Left colon (tissue), 2 donors: ENCODE measurements at regions not wholly inside any gene's neighbourhood (a gene's known extent, or its start where the extent isn't known, plus 50 kb on each side); places are given as distances from the start of the nearest gene placed in this dataset.

Source experiments
- ATAC-seq: fragments of 200-7000 bp; cut with Tn5 transposase; one replicate; pipeline ENCODE4 v1.9.1; 2020; ENCODE audit warnings: mild to moderate bottlenecking, moderate library complexity
- DNase-seq, 2 donors: peaks; one replicate each; pipeline ENCODE4 v3.0.0-alpha.2; 2020
- intact Hi-C, 2 donors: fragments of 100-400 bp; cut with DNase I in 1 of 2; cut with micrococcal nuclease in 1 of 2; formaldehyde crosslinking; loops; one replicate each; pipeline versions ENCODE4 v1.11.2 to v1.14.0; 2022; cut with DNase I, micrococcal nuclease
- donor health status: DM: no; HTN: no; CAD: no.
- donor health status: DM: yes; HTN: yes; CAD: no.

DNA sequence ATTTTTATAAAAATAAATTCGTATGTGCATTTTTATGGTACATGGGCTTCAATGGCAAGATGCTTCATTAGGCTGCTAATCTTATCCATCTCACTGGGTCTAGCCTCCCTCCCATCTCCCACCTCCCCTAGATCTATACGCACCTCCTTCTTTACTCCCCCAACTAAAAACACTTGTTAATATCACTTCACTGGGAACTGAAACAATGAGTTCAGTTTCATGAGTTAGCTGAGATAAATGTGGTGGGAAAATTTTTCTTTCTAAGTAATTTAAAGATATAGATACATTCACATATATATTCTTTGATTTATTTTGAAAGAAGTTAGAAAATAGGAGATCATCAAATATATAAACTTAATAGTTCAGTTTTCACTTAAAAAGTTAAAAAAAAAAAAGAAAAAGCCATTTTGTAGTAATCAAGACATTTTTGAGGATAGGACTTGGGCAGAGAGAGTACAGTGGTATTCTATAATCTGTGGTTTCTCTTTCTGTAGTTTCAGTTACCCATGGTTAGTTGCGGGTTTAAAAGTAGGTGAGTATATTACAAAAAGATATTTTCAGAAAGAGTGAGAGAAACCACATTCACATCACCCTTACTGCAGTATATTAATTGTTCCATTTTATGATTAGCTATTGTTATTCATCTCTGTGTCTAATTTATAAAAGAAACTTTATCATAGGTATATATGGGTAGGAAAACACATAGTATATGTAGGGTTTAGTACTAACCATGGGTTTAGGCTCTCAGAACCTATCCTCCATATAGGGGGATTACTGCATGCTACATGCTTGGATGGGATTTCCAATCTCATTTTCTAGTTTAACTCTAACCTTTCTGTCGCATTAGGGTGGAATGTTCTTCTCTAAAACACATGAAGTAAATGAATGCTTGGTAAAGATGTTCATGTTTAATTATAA, 316.0 kb upstream of the CBLB start:
- DNase-seq, result no peak
- intact Hi-C loops, result no loop called here
- no peak for ATAC-seq

DNA sequence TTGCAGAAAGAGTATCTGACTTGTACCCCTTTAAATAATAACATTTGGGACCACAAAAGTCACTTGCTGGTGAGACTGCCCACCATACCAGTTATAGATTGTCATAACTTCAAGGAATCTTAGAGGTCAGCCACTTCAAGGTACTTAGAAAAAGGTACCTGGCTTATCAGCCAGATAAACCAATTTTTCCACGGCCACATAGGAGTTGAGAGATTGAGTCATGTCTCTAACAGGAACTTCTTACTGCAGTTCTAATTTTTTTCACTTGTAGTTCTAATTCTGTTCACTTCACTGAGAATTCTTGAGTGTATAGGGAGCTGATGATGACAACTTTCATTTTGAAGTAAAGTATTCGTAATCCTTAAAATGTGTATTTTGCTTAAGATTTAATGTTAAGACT, 317.1 kb upstream of the CBLB start:
- intact Hi-C loops, result no loop called here
- no peak for ATAC-seq
- no peak for DNase-seq

DNA sequence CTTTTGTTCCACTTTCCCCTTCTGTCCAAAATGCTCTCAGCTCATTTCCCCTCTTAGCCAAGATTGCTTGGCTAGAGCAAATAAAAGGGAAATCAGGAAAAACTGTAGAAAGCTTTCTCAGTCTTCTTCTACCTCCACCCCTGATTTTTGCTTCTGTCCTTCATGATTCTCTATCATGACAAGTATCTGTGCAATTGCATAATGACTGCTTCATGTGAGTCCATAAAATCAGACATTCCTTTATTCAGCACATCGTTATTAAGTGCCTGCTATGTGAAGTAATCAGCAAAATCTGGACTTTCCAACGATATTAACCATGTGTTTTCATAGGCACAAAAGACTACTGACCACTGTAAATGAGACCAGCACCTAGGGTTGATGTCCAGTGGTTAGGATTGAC, 321.5 kb upstream of the CBLB start:
- ATAC-seq (no peak), DNase-seq (no peak)
- intact Hi-C loops, result no loop called here

DNA sequence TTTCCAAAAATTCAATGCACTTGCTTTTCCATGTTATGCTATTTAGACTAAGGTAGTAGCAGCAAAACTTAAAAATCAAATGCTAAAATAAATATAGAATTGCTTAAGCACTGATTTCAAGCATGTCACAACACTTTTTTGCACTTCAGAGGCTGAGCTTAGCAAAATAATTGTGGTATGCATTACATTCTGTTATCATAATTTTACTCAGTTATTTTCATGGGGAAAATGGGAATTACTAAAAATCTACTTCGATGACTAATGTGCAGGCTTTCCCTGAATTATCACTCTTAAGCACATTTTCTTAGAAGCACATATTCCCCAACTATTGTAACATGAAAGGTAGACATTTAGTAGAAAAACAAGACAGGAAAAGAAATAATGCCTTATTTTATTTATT, 322.4 kb upstream of the CBLB start:
- intact Hi-C loops, result no loop called here
- no peak for ATAC-seq
- DNase-seq, result no peak

DNA sequence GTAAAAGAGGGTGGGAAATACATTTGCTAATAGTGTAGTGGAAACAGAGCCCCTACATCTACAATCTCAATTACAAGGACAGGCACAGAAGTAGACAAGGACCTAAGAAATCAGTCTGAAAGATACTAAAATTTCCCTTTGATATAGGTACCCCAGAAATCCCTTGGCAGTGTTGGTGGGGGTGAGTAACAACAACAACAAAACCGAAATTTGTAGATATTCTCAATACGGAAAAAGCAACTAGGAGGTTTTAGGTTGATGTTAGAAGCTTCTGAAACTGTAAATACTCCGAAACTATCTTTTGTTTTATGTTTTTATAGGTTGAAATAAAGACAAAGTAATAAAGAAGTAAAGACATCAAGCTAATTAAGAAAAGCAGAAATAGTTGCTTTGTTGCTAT, 323.1 kb upstream of the CBLB start:
- intact Hi-C loops, result no loop called here
- no peak for DNase-seq
- ATAC-seq, result no peak

DNA sequence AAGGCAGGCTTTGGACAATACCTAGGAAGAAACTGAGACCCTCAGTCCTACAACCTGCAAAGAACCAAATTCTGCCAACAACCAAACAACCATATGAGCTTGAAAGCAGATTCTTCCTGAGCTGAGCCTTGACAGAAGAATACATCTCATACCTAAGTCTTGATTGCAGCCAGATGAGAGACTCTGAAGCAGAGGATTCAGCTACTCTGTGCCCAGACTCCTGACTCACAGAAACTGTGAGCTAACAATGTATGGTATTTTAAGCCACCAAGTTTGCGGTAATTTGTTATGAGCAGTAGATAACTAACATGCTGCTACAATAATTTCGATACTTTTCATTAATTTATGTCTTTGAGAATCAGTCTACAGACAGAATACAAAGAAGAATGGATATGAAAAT, 325.1 kb upstream of the CBLB start:
- no peak for DNase-seq
- intact Hi-C loops, result no loop called here
- no peak for ATAC-seq

DNA sequence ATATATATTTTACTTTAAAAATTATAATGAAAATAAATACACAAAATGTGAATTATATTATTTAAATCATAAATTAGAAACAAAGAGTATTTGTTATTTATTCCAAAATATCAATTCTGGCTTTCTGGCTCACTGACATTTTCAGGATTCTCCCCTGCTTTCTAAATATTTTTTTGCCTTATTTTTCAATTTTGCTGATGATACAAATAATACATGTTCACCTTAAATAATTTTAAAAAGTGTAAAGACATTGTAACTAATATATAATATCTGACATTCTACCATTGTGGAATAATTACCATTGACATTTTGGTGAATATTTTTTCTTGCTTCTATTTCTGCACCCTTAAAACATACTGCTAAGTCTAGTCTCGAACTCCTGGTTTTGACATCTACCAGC, 325.9 kb upstream of the CBLB start:
- ATAC-seq (no peak), DNase-seq (no peak)
- intact Hi-C loops, result no loop called here

DNA sequence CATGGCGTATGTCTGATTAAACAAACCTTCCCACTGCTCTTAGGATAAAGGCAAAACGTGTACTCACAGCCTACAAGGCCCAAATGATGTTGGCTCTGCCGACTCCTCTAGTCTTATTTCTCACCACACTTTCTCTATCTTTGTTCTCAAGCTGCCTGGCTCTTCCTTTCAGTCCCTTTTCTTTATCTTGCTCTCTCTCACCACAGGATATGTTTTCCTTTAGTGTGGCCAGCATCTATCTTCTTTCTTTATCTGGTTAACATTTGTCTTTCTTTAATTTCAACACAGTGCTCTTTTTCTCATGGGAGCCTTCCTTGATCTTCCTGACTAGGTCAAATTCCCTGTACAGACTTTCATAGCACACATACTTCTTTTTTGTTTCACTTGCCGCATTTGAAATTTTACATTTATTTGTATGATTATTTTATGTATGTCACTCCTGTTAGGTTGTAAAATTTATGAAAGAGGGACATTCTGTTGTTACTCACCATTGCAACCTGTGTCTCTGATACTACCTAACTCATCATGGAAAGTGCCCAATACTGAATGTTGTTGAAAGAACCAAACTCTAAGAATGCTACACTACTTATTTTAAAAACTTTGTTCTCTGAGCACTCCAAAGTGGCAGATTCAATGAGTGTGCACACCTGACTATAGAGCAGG, 328.9 kb upstream of the CBLB start:
- ATAC-seq, result no peak
- DNase-seq, result no peak
- intact Hi-C loops, result no loop called here

DNA sequence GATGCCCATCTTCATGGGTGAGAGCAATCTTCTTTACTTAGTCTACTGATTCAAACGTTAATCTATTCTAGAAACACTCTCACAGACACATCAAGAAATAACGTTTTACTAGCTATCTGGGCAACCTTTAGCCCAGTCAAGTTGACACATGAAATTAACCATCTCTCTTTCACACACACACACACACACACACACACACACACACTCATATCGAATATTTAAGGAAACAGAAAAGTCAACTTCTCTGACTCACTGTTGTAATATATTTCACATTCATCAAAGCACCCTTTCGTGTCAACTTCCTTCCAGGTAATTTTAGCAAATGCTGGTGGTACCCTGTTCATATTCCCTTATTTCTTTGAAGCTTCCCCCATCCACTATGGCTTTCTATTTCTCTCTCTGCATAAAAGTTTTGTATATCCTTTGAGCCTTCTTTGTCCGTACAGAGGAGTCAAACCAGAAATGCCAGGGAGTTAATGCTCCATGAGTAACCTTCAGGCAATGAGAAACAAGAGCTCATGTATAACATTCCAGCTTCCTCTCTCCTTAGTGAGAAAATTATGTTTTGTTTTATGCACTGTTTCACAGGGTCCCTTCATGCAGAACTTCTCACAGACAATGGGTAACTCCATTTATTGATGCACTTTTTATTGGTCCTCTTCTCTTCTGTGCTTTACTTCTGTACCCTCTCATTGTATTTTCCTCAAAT, 335.5 kb upstream of the CBLB start:
- no peak for ATAC-seq
- intact Hi-C loops, result no loop called here
- no peak for DNase-seq

DNA sequence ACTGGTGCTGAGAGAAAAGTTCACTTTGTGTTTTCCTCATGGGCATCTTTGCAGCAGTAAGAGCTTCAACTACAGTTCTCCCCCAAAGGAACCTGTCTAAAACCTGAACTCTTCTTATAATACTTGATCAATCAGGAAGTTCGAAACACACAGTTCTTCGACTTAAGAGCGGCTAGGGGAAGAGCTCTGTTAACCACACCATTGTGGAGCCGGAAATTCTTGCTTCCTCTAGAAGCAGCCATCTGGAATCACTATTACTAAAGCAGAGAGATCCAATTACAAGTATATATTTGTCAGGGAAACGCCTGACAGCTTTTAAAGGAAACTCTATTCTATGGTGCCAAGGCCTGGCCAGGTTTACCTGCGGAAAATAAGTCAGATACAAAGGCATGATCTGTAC, 337.3 kb upstream of the CBLB start:
- intact Hi-C loops, result no loop called here
- ATAC-seq (no peak), DNase-seq (no peak)

DNA sequence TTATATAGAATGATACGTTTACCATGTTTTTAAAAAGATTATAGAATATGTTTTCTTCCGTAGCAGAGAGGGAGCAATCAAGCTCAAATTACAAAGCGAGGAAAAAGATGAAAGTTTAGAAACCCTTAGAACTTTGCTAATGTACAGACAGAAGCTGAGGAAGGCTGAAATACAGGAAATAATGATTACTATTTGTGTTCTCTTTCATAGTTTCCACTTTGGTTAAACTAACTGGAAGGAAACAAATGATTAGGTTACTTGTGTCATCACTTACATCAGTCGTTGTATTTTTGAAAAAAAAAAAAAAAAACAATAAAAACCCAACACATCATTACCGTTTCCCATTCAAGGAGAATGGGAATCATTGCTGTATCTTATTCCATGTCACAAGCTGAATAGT, 337.8 kb upstream of the CBLB start:
- DNase-seq (no peak), ATAC-seq (no peak)
- intact Hi-C loops, result no loop called here

DNA sequence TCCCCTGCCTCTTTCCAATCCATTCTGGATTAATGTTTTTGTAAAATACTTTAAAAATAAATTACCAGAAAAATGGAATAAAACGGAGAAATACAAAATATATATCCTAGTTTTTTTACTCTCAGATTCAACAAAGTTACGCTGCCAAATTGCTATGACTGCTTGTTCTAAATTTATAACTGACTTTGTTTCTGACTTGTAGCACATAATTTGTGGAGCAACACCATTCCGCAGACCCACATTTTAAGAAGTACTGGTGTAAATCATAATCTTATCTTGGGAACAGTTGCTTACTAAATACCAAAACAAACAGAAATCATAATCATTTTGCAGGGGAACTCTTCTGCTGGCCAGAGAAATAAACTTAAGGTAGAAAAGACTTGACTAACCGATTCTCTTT, 339.4 kb upstream of the CBLB start:
- DNase-seq (no peak), ATAC-seq (no peak)
- intact Hi-C loops, result no loop called here

DNA sequence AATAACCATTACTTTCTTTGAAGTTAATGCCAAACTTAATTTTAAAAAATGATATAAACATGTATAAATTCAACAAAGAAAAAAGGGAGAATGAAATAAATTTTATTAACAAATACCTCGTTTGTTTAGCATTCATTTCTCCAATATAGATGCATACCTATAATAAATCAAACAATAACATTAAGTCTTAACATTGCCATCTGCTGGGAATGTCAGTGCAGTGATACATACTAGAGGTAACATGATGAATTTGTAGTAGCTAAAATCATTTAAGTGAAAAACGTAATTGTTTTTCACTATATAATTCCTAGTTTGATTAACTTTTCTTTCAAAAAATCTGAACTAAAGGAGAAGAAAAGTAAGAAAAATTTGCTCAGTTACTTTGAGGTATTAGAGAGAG, 340.2 kb upstream of the CBLB start:
- intact Hi-C loops, result no loop called here
- DNase-seq (no peak), ATAC-seq (peak; percentile 34)

DNA sequence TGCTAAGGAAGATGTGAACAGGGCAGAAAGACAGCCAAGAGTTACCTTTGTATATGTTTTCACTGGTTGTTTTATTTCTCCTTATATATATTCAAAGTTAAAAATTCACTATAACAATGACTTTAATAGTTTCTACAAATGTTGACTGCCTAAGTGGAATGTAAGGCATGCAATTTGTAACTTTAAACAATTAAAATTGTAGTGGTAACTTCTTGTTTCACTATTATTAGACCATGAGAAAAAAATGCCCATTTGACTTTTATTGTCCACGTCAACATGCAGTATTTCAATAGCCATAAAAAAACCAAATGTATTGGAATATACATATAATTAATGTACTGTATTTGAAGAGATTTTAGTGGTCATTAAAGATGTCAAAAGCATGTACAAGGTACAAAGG, 340.7 kb upstream of the CBLB start:
- intact Hi-C loops, result no loop called here
- ATAC-seq, result no peak

DNA sequence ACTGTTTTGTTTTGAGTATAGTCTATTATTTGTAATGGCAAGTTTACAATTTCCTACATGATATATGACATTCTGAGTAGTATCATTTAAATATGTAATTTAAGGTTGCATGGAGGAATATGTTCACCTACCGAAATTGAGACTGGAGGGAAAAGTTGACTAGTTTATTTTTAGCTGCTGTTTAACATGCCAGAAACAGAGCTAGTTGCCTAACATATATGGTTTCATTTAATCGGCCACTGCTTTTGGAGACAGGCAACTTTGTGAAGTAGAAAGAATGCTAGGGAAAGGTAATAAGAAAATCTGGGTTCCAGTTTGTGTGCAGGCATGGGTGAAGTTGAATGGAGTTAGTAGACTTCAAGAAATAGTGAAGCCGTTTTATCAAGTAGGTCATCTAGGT, 342.1 kb upstream of the CBLB start:
- no peak for DNase-seq
- intact Hi-C loops, result no loop called here
- no peak for ATAC-seq

More for the DNA sequence above, 340.7 kb upstream of the CBLB start:
- no peak for DNase-seq

DNA sequence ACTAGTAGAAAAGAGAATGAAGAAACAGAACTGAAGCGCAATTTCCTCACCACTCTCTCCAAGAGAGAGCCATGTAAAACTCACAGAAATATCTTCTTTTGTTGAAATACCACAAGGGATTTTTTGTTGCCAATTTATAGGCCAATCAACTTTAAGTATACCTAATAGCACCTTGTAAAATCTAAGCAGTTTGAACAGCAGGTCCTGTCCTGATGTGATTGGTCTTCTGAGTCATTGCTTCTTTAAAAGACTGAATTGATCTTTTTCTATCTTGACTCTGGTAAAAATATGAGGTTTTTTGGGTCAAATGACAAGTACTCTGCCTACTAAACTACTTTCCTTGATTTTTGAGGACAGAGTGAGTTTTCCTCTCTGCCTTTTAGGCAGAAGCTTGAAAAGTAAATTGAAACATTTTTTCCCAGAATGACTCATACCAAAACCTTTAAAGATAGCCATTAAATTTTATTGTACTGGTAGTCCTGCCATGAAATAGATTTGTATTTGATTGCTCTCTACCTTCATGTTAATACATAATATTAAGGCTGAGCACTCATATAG, 343.9 kb upstream of the CBLB start:
- DNase-seq (no peak), ATAC-seq (peak; percentile 23)
- intact Hi-C loops, result no loop called here

DNA sequence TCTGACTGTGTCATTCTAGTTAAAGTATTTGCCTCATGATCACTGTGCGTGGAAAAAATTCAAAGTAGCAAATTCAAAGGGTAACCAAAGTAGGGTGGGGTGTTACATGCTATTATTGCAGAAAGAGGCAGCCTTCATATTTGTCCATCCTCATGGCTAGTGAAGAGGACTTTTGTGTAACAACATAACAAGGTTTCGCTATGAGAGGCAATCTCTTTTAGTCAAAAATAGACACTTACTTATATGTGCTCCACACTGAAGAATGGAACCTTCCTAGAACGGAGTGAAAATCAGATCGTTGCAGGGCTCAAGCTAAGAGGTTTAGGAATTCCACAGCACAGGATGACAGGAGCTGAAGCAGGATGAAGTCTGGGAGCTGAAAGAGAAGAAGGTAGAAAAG, 345.1 kb upstream of the CBLB start:
- DNase-seq (no peak), ATAC-seq (no peak)
- intact Hi-C loops, result no loop called here

DNA sequence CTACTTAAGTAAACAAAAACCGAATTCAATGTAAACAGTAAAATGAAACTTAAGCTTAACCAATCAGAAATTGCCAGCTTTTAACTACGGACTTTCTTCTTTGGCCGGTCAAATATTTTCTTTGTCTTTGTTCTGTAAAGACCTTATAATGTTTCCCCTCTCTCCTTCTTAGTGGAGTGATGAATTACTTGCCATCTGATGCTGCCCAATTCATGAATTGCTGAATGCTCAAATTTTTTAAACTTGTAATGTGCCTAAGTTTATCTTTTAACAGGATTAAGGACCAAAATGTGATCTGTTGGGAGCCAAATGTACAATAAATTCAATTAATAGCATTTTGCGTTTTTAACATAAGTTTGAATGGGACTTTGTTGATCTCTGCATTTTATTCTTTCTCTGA, 345.8 kb upstream of the CBLB start:
- intact Hi-C loops, result no loop called here
- ATAC-seq (no peak), DNase-seq (no peak)

DNA sequence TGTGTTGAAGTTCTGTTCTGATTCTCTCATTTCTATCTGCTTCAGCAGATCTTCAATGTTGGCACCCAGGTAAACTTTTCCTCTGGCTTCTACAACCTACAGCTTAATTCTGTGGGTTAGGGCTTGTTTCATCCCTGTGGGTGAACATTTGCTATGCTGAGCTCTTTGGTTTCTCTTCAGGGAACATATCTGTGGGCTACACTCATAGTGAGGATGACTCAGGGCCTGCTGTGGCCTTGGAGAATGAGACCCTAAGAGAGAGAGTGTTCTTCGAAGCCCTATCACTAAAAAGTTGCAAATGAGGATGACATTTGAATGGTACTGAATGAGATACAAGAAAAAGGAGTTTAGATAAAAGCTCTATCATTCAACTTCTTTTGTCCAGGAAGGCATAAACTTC, 346.2 kb upstream of the CBLB start:
- ATAC-seq (no peak), DNase-seq (no peak)
- intact Hi-C loops, result no loop called here

DNA sequence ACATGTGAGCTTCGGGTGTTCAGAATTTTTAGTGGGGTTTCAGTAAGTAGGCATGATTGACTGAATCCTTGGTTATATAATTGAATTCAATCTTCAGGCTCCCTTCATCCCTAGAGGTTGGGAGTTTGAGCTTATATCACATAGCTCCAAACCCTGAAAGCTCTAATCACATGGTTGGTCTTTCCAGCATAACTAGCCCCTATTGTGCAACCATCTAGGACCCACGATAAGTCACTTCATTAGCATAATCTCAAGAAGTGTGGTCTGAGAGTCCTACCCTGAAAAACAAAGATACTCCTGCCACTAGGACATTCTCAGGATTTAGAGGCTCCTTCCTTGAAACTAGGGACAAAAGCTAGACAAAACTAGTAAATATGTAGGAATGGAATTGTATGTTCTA, 348.9 kb upstream of the CBLB start:
- DNase-seq (no peak), ATAC-seq (no peak)
- intact Hi-C loops, result no loop called here
